ENCODE measurements at regions not wholly inside any gene's neighbourhood (a gene's known extent, or its start where the extent isn't known, plus 50 kb on each side); places are given as distances from the start of the nearest gene placed in this dataset.
A peak's percentile ranks its signal among the peaks of the same experiment; 100 is the strongest.

GRCh38 chr13:84923831-84924230, 875.4 kb downstream of the SLITRK6 start:
- no peak for DNase-seq
- Mint-ChIP-seq H3K27ac (no peak overlapping the region), H3K36me3 (ENCODE audit: low read depth) (no peaks in the 10 kb centered on the region), H3K9me3 (peaks cover 4% of the 10 kb centered on the region), H3K27me3 (ENCODE audit: low read depth) (no peaks in the 10 kb centered on the region), H3K4me1 (ENCODE audit: low read depth) (no peaks in the 10 kb centered on the region), H3K4me3 (no peak overlapping the region)
- CTCF ChIA-PET = no interaction called here
- intact Hi-C loops (cut with micrococcal nuclease) = no loop called here

GRCh38 chr13:84917252-84917878, 881.9 kb downstream of the SLITRK6 start:
- intact Hi-C loops (cut with micrococcal nuclease) = loop anchor here (1.0 to 5.0 kb wide), 2 partner anchors 889 to 910 kb away; no protein-coding TSS in a partner anchor
- H3K27ac Mint-ChIP-seq = no peak overlapping the region
- no peaks in the 10 kb centered on the region for H3K27me3 Mint-ChIP-seq (ENCODE audit: low read depth)
- no peaks in the 10 kb centered on the region for H3K4me1 Mint-ChIP-seq (ENCODE audit: low read depth)
- no peaks in the 10 kb centered on the region for H3K36me3 Mint-ChIP-seq (ENCODE audit: low read depth)
- DNase-seq = no peak
- no peak overlapping the region for H3K4me3 Mint-ChIP-seq
- no peaks in the 10 kb centered on the region for H3K9me3 Mint-ChIP-seq
- CTCF ChIA-PET = no interaction called here

- peaks cover 1% of the 10 kb centered on the region for H3K36me3 Mint-ChIP-seq (ENCODE audit: low read depth)
- intact Hi-C loops (cut with micrococcal nuclease) = no loop called here
- H3K4me3 Mint-ChIP-seq = no peak overlapping the region
- CTCF ChIA-PET = interaction anchor here (0.9 kb wide), 1 partner anchor 16 kb away, joined by 3 read pairs; no protein-coding TSS in a partner anchor
- no peaks in the 10 kb centered on the region for H3K27me3 Mint-ChIP-seq (ENCODE audit: low read depth)
- no peaks in the 10 kb centered on the region for H3K4me1 Mint-ChIP-seq (ENCODE audit: low read depth)
- no peak overlapping the region for H3K27ac Mint-ChIP-seq
- no peaks in the 10 kb centered on the region for H3K9me3 Mint-ChIP-seq
- no peak for DNase-seq
Observed at GRCh38 chr13:84912720-84913119, 886.5 kb downstream of the SLITRK6 start.

GRCh38 chr13:84910423-84910822, 888.8 kb downstream of the SLITRK6 start:
- no peak for DNase-seq
- Mint-ChIP-seq H3K4me1 (ENCODE audit: low read depth) (no peaks in the 10 kb centered on the region), H3K9me3 (no peaks in the 10 kb centered on the region), H3K4me3 (no peak overlapping the region), H3K36me3 (ENCODE audit: low read depth) (peaks cover 1% of the 10 kb centered on the region), H3K27ac (no peak overlapping the region), H3K27me3 (ENCODE audit: low read depth) (no peaks in the 10 kb centered on the region)
- CTCF ChIA-PET = no interaction called here
- intact Hi-C loops (cut with micrococcal nuclease) = no loop called here

- Mint-ChIP-seq H3K4me1 (ENCODE audit: low read depth) (no peaks in the 10 kb centered on the region), H3K27ac (no peak overlapping the region), H3K36me3 (ENCODE audit: low read depth) (no peaks in the 10 kb centered on the region), H3K9me3 (peaks cover 1% of the 10 kb centered on the region), H3K4me3 (no peak overlapping the region), H3K27me3 (ENCODE audit: low read depth) (no peaks in the 10 kb centered on the region)
- intact Hi-C loops (cut with micrococcal nuclease) = no loop called here
- CTCF ChIA-PET = no interaction called here
- DNase-seq = no peak
Observed at GRCh38 chr13:84903391-84903790, 895.8 kb downstream of the SLITRK6 start.

- intact Hi-C loops (cut with micrococcal nuclease) = no loop called here
- Mint-ChIP-seq H3K27ac (no peak overlapping the region), H3K4me1 (ENCODE audit: low read depth) (no peaks in the 10 kb centered on the region), H3K9me3 (peaks cover 1% of the 10 kb centered on the region), H3K4me3 (no peak overlapping the region), H3K27me3 (ENCODE audit: low read depth) (no peaks in the 10 kb centered on the region), H3K36me3 (ENCODE audit: low read depth) (no peaks in the 10 kb centered on the region)
- CTCF ChIA-PET = no interaction called here
- no peak for DNase-seq
Observed at GRCh38 chr13:84902243-84902642, 897.0 kb downstream of the SLITRK6 start.

GRCh38 chr13:84896128-84896527, 903.1 kb downstream of the SLITRK6 start:
- H3K4me1 Mint-ChIP-seq (ENCODE audit: low read depth) = no peaks in the 10 kb centered on the region
- DNase-seq = peak; percentile 63
- no peaks in the 10 kb centered on the region for H3K36me3 Mint-ChIP-seq (ENCODE audit: low read depth)
- H3K4me3 Mint-ChIP-seq = no peak overlapping the region
- intact Hi-C loops (cut with micrococcal nuclease) = loop anchor here (1.0 to 5.0 kb wide), 2 partner anchors 910 to 931 kb away; no protein-coding TSS in a partner anchor
- H3K9me3 Mint-ChIP-seq = peaks cover 1% of the 10 kb centered on the region
- CTCF ChIA-PET = interaction anchor here (0.8 kb wide), 1 partner anchor 16 kb away, joined by 3 read pairs; no protein-coding TSS in a partner anchor
- no peaks in the 10 kb centered on the region for H3K27me3 Mint-ChIP-seq (ENCODE audit: low read depth)
- no peak overlapping the region for H3K27ac Mint-ChIP-seq

GRCh38 chr13:84894749-84895148, 904.5 kb downstream of the SLITRK6 start:
- CTCF ChIA-PET = no interaction called here
- DNase-seq = no peak
- Mint-ChIP-seq H3K9me3 (no peaks in the 10 kb centered on the region), H3K27ac (no peak overlapping the region), H3K36me3 (ENCODE audit: low read depth) (no peaks in the 10 kb centered on the region), H3K4me3 (no peak overlapping the region), H3K27me3 (ENCODE audit: low read depth) (no peaks in the 10 kb centered on the region), H3K4me1 (ENCODE audit: low read depth) (no peaks in the 10 kb centered on the region)
- intact Hi-C loops (cut with micrococcal nuclease) = loop anchor here (5.0 kb wide), 1 partner anchor 933 kb away; no protein-coding TSS in a partner anchor

- H3K36me3 Mint-ChIP-seq (ENCODE audit: low read depth) = no peaks in the 10 kb centered on the region
- H3K27me3 Mint-ChIP-seq (ENCODE audit: low read depth) = no peaks in the 10 kb centered on the region
- DNase-seq = no peak
- H3K27ac Mint-ChIP-seq = no peak overlapping the region
- no peak overlapping the region for H3K4me3 Mint-ChIP-seq
- H3K9me3 Mint-ChIP-seq = no peaks in the 10 kb centered on the region
- intact Hi-C loops (cut with micrococcal nuclease) = no loop called here
- H3K4me1 Mint-ChIP-seq (ENCODE audit: low read depth) = no peaks in the 10 kb centered on the region
- CTCF ChIA-PET = no interaction called here
Observed at GRCh38 chr13:84885868-84886267, 913.4 kb downstream of the SLITRK6 start.

- no peak for DNase-seq
- CTCF ChIA-PET = no interaction called here
- H3K36me3 Mint-ChIP-seq (ENCODE audit: low read depth) = no peaks in the 10 kb centered on the region
- H3K4me3 Mint-ChIP-seq = no peak overlapping the region
- H3K9me3 Mint-ChIP-seq = peaks cover 7% of the 10 kb centered on the region
- no peak overlapping the region for H3K27ac Mint-ChIP-seq
- H3K27me3 Mint-ChIP-seq (ENCODE audit: low read depth) = no peaks in the 10 kb centered on the region
- intact Hi-C loops (cut with micrococcal nuclease) = no loop called here
- no peaks in the 10 kb centered on the region for H3K4me1 Mint-ChIP-seq (ENCODE audit: low read depth)
Observed at GRCh38 chr13:84873951-84874350, 925.3 kb downstream of the SLITRK6 start.

- intact Hi-C loops (cut with micrococcal nuclease) = no loop called here
- peak; percentile 5 for DNase-seq
- Mint-ChIP-seq H3K4me3 (no peak overlapping the region), H3K27ac (no peak overlapping the region), H3K36me3 (ENCODE audit: low read depth) (no peaks in the 10 kb centered on the region), H3K27me3 (ENCODE audit: low read depth) (no peaks in the 10 kb centered on the region), H3K4me1 (ENCODE audit: low read depth) (no peaks in the 10 kb centered on the region), H3K9me3 (no peaks in the 10 kb centered on the region)
- CTCF ChIA-PET = no interaction called here
Observed at GRCh38 chr13:84870190-84870589, 929.0 kb downstream of the SLITRK6 start.

- H3K4me1 Mint-ChIP-seq (ENCODE audit: low read depth) = no peaks in the 10 kb centered on the region
- intact Hi-C loops (cut with micrococcal nuclease) = no loop called here
Observed at GRCh38 chr13:84867246-84867645, 932.0 kb downstream of the SLITRK6 start.

GRCh38 chr13:84865783-84866221, 933.4 kb downstream of the SLITRK6 start:
- DNase-seq = no peak
- Mint-ChIP-seq H3K27me3 (ENCODE audit: low read depth) (no peaks in the 10 kb centered on the region), H3K4me1 (ENCODE audit: low read depth) (no peaks in the 10 kb centered on the region), H3K4me3 (no peak overlapping the region), H3K36me3 (ENCODE audit: low read depth) (no peaks in the 10 kb centered on the region), H3K9me3 (no peaks in the 10 kb centered on the region), H3K27ac (no peak overlapping the region)
- intact Hi-C loops (cut with micrococcal nuclease) = no loop called here
- CTCF ChIA-PET = interaction anchor here (0.6 kb wide), 1 partner anchor 741 kb away, joined by 3 read pairs; no protein-coding TSS in a partner anchor

More at GRCh38 chr13:84867246-84867645, 932.0 kb downstream of the SLITRK6 start:
- Mint-ChIP-seq H3K27ac (no peak overlapping the region), H3K9me3 (no peaks in the 10 kb centered on the region), H3K4me3 (no peak overlapping the region), H3K36me3 (ENCODE audit: low read depth) (no peaks in the 10 kb centered on the region), H3K27me3 (ENCODE audit: low read depth) (no peaks in the 10 kb centered on the region)
- CTCF ChIA-PET = no interaction called here
- DNase-seq = no peak
